Endodermal cell (in vitro differentiated cells): ENCODE measurements at regions not wholly inside any gene's neighbourhood (a gene's known extent, or its start where the extent isn't known, plus 50 kb on each side); places are given as distances from the start of the nearest gene placed in this dataset.

ENCODE experiments used
- DNase-seq: peaks from one replicate; pipeline ENCODE4 v3.0.0-alpha.2; 2017
- H3K27ac ChIP-seq: 2 replicates; pipeline ENCODE4 v1.5.1; 2013; ENCODE audit warnings: mild to moderate bottlenecking, low read depth, low read length, moderate library complexity
- H3K27me3 ChIP-seq: 2 replicates; pipeline ENCODE4 v1.6.1; 2013; ENCODE audit warnings: mild to moderate bottlenecking, low read length, moderate library complexity; ENCODE audit not compliant: insufficient read depth, control insufficient read depth, poor library complexity, severe bottlenecking
- H3K36me3 ChIP-seq: 2 replicates; pipeline ENCODE4 v1.7.0; 2013; ENCODE audit warnings: mild to moderate bottlenecking, low read length, moderate library complexity; ENCODE audit not compliant: control insufficient read depth, insufficient read depth
- H3K4me1 ChIP-seq: one replicate; pipeline ENCODE4 v1.7.0; 2013; ENCODE audit warnings: low read length; ENCODE audit not compliant: control insufficient read depth, insufficient read depth
- H3K4me3 ChIP-seq: 2 replicates; pipeline ENCODE4 v1.5.1; 2013; ENCODE audit warnings: mild to moderate bottlenecking, low read length, moderate library complexity
- H3K9ac ChIP-seq: 2 replicates; pipeline ENCODE4 v1.6.1; 2013; ENCODE audit warnings: mild to moderate bottlenecking, low read length, moderate library complexity; ENCODE audit not compliant: poor library complexity, severe bottlenecking; ENCODE audit errors: extremely low read depth
- H3K9me3 ChIP-seq: 2 replicates; pipeline ENCODE4 v1.6.1; 2013; ENCODE audit warnings: mild to moderate bottlenecking, low read length, moderate library complexity; ENCODE audit not compliant: control insufficient read depth
- H3K27ac Mint-ChIP-seq: 2 replicates; pipeline ENCODE4 v1.8.0; 2020; ENCODE audit warnings: mixed read lengths
- H3K27me3 Mint-ChIP-seq: 2 replicates; pipeline ENCODE4 v1.8.0; 2021; ENCODE audit warnings: mild to moderate bottlenecking, mixed read lengths; ENCODE audit not compliant: insufficient read depth
- H3K36me3 Mint-ChIP-seq: 2 replicates; pipeline ENCODE4 v1.8.0; 2020; ENCODE audit warnings: low read depth, mixed read lengths
- H3K4me1 Mint-ChIP-seq: 2 replicates; pipeline ENCODE4 v1.8.0; 2020; ENCODE audit warnings: mixed read lengths
- H3K4me3 Mint-ChIP-seq: 2 replicates; pipeline ENCODE4 v1.8.0; 2020; ENCODE audit warnings: mild to moderate bottlenecking, moderate library complexity, mixed read lengths
- H3K9me3 Mint-ChIP-seq: 2 replicates; pipeline ENCODE4 v1.8.0; 2020; ENCODE audit warnings: mild to moderate bottlenecking, mixed read lengths
- CTCF ChIP-seq: fragments of 200-600 bp; sonication (generic); conservative IDR thresholded peaks from 2 replicates; pipeline ENCODE4 v1.5.0; 2021; ENCODE audit warnings: antibody characterized with exemption, mild to moderate bottlenecking
- WGBS, 2 experiments: methylation state at CpG; one replicate each; pipeline versions ENCODE4 v1.1.5 to v1.1.7; 2013; ENCODE audit warnings: missing lambda C conversion rate in 2 of 2, mixed read lengths in 1 of 2; ENCODE audit not compliant: insufficient coverage in 1 of 2, insufficient read length in 1 of 2; 5-methylcytosine and 5-hydroxymethylcytosine counted together

- peaks cover 31% of the 10 kb centered on the region for H3K4me1 Mint-ChIP-seq
- no peak overlapping the region for H3K4me3 ChIP-seq
- peak overlapping the region; percentile 11 for H3K4me3 Mint-ChIP-seq
- H3K9ac ChIP-seq = no peak overlapping the region
- peaks cover 5% of the 10 kb centered on the region for H3K4me1 ChIP-seq
- no peak overlapping the region for H3K27ac ChIP-seq
- peaks cover 1% of the 10 kb centered on the region for H3K27me3 Mint-ChIP-seq
- H3K9me3 ChIP-seq = no peaks in the 10 kb centered on the region
- H3K9me3 Mint-ChIP-seq = peaks cover 63% of the 10 kb centered on the region
- H3K27ac Mint-ChIP-seq = peak overlapping the region; percentile 90
- H3K27me3 ChIP-seq = no peaks in the 10 kb centered on the region
- DNase-seq = no peak
- H3K36me3 ChIP-seq = no peaks in the 10 kb centered on the region
- TF ChIP-seq CTCF = no peak
- no peaks in the 10 kb centered on the region for H3K36me3 Mint-ChIP-seq
- WGBS, 2 experiments = 65 to 68% methylated on average over 3 to 7 of the region's 7 CpGs
Measured at GRCh38 chrX:69107747-69108401, 57.4 kb downstream of the PJA1 start.

DNA sequence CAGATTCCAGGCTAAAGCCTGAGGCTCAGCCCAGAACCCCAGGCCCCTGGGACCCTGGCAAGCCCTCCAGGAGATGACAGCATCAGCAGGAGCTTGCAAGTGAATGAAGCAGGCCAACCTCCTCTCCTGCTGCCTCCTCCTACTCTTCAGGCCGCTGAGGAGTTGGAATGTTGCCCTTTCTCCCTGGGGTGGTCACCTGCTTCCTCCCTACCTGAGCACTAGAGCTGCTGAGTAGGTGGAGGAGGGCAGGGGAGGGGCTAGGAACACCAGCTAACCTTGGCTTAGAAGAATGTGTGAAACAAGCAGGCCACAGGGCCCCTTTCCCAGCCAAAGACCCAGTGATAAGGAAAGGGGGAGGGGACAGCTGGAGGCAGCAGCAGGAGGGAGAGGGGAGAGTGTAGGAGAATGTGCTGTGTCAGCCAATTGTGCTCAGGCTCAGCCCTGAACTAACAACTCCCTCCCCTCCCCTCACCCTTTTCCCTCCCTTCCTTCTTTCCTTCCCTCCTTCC, 58.0 kb downstream of the PJA1 start:
- Histone ChIP-seq H3K9me3 (no peaks in the 10 kb centered on the region), H3K36me3 (no peaks in the 10 kb centered on the region), H3K4me1 (peaks cover 5% of the 10 kb centered on the region), H3K27me3 (no peaks in the 10 kb centered on the region), H3K9ac (no peak overlapping the region), H3K4me3 (no peak overlapping the region), H3K27ac (no peak overlapping the region)
- no peaks in the 10 kb centered on the region for H3K36me3 Mint-ChIP-seq
- H3K27me3 Mint-ChIP-seq = peaks cover 1% of the 10 kb centered on the region
- peak overlapping the region; percentile 11 for H3K4me3 Mint-ChIP-seq
- peaks cover 60% of the 10 kb centered on the region for H3K9me3 Mint-ChIP-seq
- H3K4me1 Mint-ChIP-seq = peaks cover 34% of the 10 kb centered on the region
- peak; percentile 92 for DNase-seq
- no peak for TF ChIP-seq CTCF
- H3K27ac Mint-ChIP-seq = peak overlapping the region; percentile 90
- WGBS, 2 experiments = no CpG with 5 or more reads among the region's 1 CpG

DNA sequence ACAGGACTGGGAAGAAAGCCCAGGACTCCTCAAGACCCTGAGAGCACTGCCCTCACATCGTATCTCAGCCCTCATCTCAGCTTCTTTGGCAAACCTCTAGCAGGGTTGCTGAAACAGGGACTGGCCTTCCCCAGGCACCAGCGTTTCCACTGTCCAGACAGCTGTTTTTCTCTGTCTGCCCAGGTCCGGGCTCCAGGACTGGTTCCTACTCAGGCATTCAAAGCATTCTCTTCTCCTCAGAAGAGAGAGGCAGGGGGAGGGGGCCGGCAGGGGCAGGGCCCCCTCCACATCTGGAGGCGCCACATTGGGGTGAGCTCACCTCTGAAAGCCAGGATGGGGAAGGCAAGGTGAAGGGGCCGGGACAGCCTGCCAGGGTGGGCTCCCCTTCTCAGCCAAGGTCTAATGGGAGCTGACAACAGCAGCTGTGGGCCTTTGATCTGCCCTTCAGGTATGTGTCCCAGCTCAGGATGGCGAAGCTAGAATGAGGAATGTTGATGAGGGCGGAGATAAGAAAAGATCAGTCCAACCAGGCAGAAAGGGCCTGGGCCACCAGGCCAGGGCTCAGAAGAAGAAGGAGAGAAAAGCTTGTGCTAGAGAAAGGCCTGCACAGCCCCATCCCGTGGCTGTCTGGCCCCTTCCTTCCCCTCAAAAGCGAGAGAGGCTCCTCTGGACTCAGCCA, 60.4 kb downstream of the PJA1 start:
- H3K36me3 Mint-ChIP-seq = no peaks in the 10 kb centered on the region
- H3K4me1 Mint-ChIP-seq = peaks cover 30% of the 10 kb centered on the region
- H3K27me3 Mint-ChIP-seq = peaks cover 1% of the 10 kb centered on the region
- no peak overlapping the region for H3K4me3 Mint-ChIP-seq
- no peak overlapping the region for H3K27ac Mint-ChIP-seq
- H3K9me3 ChIP-seq = no peaks in the 10 kb centered on the region
- H3K36me3 ChIP-seq = no peaks in the 10 kb centered on the region
- peak overlapping the region; percentile 15 for H3K9ac ChIP-seq
- no peak overlapping the region for H3K27ac ChIP-seq
- H3K27me3 ChIP-seq = no peaks in the 10 kb centered on the region
- WGBS, 2 experiments = 82% methylated on average over 10 of the region's 10 CpGs; no CpG with 5 or more reads in 1 of the 2 experiments
- DNase-seq = peak; percentile 64
- H3K4me3 ChIP-seq = no peak overlapping the region
- TF ChIP-seq CTCF = no peak
- peaks cover 5% of the 10 kb centered on the region for H3K4me1 ChIP-seq
- H3K9me3 Mint-ChIP-seq = peaks cover 48% of the 10 kb centered on the region
